ENCODE measurements at regions not wholly inside any gene's neighbourhood (a gene's known extent, or its start where the extent isn't known, plus 50 kb on each side); places are given as distances from the start of the nearest gene placed in this dataset.

- no peak overlapping the region for H2AFZ ChIP-seq (ENCODE audit: low read length)
- H3F3A ChIP-seq (ENCODE audit: insufficient read depth, low read length), result 0 out of 2 replicates have a peak, but pooled peaks cover 3% of the 10 kb centered on the region
- peak overlapping the region; percentile 53 for H3K4me2 ChIP-seq (ENCODE audit: low read length)
- H3K4me3 ChIP-seq (ENCODE audit: low read depth, low read length, poor library complexity, severe bottlenecking), result peak overlapping the region; percentile 5
- H3K9ac ChIP-seq (ENCODE audit: low read length), result peak overlapping the region; percentile 60
- peak overlapping the region; percentile 99 for H3K27ac ChIP-seq (ENCODE audit: low read depth, low read length, poor library complexity, severe bottlenecking)
- no peaks in the 10 kb centered on the region for H3K9me3 ChIP-seq (ENCODE audit: low read length)
- H3K27me3 ChIP-seq (ENCODE audit: insufficient read depth, low read length), result no peaks in the 10 kb centered on the region
- TF ChIP-seq CTCF (IDR thresholded peaks at IDR 0.05; ENCODE audit: low read length) (no peak), EZH2 (IDR thresholded peaks at IDR 0.05; ENCODE audit: borderline replicate concordance, low read length) (no peak)
- H3K36me3 ChIP-seq (ENCODE audit: insufficient read depth, low read length), result no peaks in the 10 kb centered on the region
- peaks cover 65% of the 10 kb centered on the region for H3K4me1 ChIP-seq (ENCODE audit: insufficient read depth, low read length, severe bottlenecking)
- H3K79me2 ChIP-seq (ENCODE audit: insufficient read depth, low read length), result no peaks in the 10 kb centered on the region
- H3K9me2 ChIP-seq (ENCODE audit: low read depth, low read length), result no peaks in the 10 kb centered on the region
- no peaks in the 10 kb centered on the region for H4K20me1 ChIP-seq (ENCODE audit: insufficient read depth, low read length)
Observed at GRCh38 chr10:47195274-47195885, 104.6 kb upstream of the GDF10 start.

GRCh38 chr10:47196691-47197090 lies 103.3 kb upstream of the GDF10 start:
- H3K4me2 ChIP-seq (ENCODE audit: low read length), result no peak overlapping the region
- H3K36me3 ChIP-seq (ENCODE audit: insufficient read depth, low read length), result no peaks in the 10 kb centered on the region
- H3K27ac ChIP-seq (ENCODE audit: low read depth, low read length, poor library complexity, severe bottlenecking), result peak overlapping the region; percentile 99
- peaks cover 52% of the 10 kb centered on the region for H3K4me1 ChIP-seq (ENCODE audit: insufficient read depth, low read length, severe bottlenecking)
- H3K9ac ChIP-seq (ENCODE audit: low read length), result peak overlapping the region; percentile 56; the same call in 1 of the 2 replicates
- no peaks in the 10 kb centered on the region for H3K9me3 ChIP-seq (ENCODE audit: low read length)
- H4K20me1 ChIP-seq (ENCODE audit: insufficient read depth, low read length), result no peaks in the 10 kb centered on the region
- H3K9me2 ChIP-seq (ENCODE audit: low read depth, low read length), result no peaks in the 10 kb centered on the region
- H3F3A ChIP-seq (ENCODE audit: insufficient read depth, low read length), result 0 out of 2 replicates have a peak, but pooled peaks cover 3% of the 10 kb centered on the region
- no peak for TF ChIP-seq CTCF (IDR thresholded peaks at IDR 0.05; ENCODE audit: low read length)
- no peak for TF ChIP-seq EZH2 (IDR thresholded peaks at IDR 0.05; ENCODE audit: borderline replicate concordance, low read length)
- H2AFZ ChIP-seq (ENCODE audit: low read length), result no peak overlapping the region
- no peaks in the 10 kb centered on the region for H3K27me3 ChIP-seq (ENCODE audit: insufficient read depth, low read length)
- no peaks in the 10 kb centered on the region for H3K79me2 ChIP-seq (ENCODE audit: insufficient read depth, low read length)
- H3K4me3 ChIP-seq (ENCODE audit: low read depth, low read length, poor library complexity, severe bottlenecking), result no peak overlapping the region

DNA sequence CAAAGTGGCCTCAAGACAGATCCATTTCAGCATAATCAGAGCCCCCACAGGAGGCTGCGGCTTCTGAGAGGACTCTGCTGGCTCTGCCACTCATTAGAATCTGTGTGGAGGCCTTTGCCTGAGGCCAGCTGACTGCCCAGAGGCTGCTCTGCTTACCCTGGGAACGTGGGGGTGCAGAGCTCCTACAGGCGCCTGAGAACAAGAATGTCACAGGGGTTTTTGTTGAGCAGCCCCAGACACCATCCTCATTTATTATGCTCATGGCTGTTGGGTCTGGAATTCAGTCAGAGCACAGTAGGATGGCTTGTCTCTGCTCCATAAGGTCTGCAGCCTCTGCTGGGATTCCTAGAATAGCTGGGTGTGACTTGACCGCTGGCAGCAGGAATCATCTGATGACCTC lies 101.8 kb upstream of the GDF10 start:
- no peaks in the 10 kb centered on the region for H3K9me3 ChIP-seq (ENCODE audit: low read length)
- H3K27ac ChIP-seq (ENCODE audit: low read depth, low read length, poor library complexity, severe bottlenecking), result no peak overlapping the region
- no peaks in the 10 kb centered on the region for H4K20me1 ChIP-seq (ENCODE audit: insufficient read depth, low read length)
- H3K9ac ChIP-seq (ENCODE audit: low read length), result no peak overlapping the region
- H3K9me2 ChIP-seq (ENCODE audit: low read depth, low read length), result no peaks in the 10 kb centered on the region
- no peaks in the 10 kb centered on the region for H3K79me2 ChIP-seq (ENCODE audit: insufficient read depth, low read length)
- H3K4me3 ChIP-seq (ENCODE audit: low read depth, low read length, poor library complexity, severe bottlenecking), result no peak overlapping the region
- no peaks in the 10 kb centered on the region for H3K36me3 ChIP-seq (ENCODE audit: insufficient read depth, low read length)
- no peak overlapping the region for H3K4me2 ChIP-seq (ENCODE audit: low read length)
- peaks cover 3% of the 10 kb centered on the region; the same call in 1 of the 2 replicates for H3F3A ChIP-seq (ENCODE audit: insufficient read depth, low read length)
- H3K4me1 ChIP-seq (ENCODE audit: insufficient read depth, low read length, severe bottlenecking), result peaks cover 36% of the 10 kb centered on the region
- H3K27me3 ChIP-seq (ENCODE audit: insufficient read depth, low read length), result no peaks in the 10 kb centered on the region
- H2AFZ ChIP-seq (ENCODE audit: low read length), result no peak overlapping the region
- no peak for TF ChIP-seq EZH2 (IDR thresholded peaks at IDR 0.05; ENCODE audit: borderline replicate concordance, low read length)
- no peak for TF ChIP-seq CTCF (IDR thresholded peaks at IDR 0.05; ENCODE audit: low read length)
